ENCODE measurements at regions not wholly inside any gene's neighbourhood (a gene's known extent, or its start where the extent isn't known, plus 50 kb on each side); places are given as distances from the start of the nearest gene placed in this dataset.

DNA sequence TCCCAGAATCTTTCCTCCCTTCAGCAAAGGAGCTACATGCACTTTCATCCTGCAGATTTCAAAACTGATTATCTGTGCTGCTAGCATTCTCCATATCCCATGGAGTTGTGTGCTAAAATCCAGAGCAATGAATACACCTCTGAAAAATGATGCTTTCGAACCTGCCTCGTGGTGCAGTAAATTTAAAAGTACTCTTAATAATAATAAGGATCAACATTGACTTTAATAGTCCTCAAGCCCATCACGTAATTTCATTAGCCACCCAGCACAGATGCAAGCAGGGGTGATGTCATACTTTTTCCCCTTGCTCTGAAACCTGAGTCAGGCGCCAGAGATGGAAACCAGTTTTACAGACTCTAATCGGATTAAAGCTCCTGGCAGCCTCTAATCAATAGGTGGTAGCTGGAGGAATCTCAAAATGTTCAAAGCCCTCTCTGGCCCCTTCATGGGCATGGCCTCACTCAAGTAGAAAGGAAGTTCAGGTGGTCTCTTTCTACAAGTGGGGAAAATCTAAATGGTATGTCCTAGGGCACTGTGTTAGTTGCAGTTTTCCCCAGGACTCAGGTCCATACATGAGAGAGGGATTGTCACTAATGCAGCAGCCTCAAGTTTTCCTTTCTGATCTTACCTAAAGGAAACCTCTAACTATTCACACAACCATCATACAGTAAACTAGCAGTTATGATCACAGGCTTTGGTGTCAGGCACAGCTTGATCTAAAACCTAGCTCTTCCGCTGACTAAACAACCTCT lies 221.6 kb upstream of the SLC30A5 start:
- TF ChIP-seq, protein P1, sequence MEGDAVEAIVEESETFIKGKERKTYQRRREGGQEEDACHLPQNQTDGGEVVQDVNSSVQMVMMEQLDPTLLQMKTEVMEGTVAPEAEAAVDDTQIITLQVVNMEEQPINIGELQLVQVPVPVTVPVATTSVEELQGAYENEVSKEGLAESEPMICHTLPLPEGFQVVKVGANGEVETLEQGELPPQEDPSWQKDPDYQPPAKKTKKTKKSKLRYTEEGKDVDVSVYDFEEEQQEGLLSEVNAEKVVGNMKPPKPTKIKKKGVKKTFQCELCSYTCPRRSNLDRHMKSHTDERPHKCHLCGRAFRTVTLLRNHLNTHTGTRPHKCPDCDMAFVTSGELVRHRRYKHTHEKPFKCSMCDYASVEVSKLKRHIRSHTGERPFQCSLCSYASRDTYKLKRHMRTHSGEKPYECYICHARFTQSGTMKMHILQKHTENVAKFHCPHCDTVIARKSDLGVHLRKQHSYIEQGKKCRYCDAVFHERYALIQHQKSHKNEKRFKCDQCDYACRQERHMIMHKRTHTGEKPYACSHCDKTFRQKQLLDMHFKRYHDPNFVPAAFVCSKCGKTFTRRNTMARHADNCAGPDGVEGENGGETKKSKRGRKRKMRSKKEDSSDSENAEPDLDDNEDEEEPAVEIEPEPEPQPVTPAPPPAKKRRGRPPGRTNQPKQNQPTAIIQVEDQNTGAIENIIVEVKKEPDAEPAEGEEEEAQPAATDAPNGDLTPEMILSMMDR (IDR thresholded peaks at IDR 0.05) = no peak
- TF ChIP-seq EP300 (IDR thresholded peaks at IDR 0.05) = no peak

All from gastroesophageal sphincter (tissue), 3 donors.